WTC11 (cell line): ENCODE measurements at regions not wholly inside any gene's neighbourhood (a gene's known extent, or its start where the extent isn't known, plus 50 kb on each side); places are given as distances from the start of the nearest gene placed in this dataset.

Experiments
- AFF4 ChIP-seq: sonication (generic); formaldehyde crosslinking; IDR thresholded peaks from 2 replicates; pipeline ENCODE4 v1.8.1; 2023; ENCODE audit warnings: mild to moderate bottlenecking, missing genetic modification reagents, borderline replicate concordance
- CBFB ChIP-seq: sonication (generic); formaldehyde crosslinking; IDR thresholded peaks from 2 replicates; pipeline ENCODE4 v1.8.1; 2022; ENCODE audit warnings: mild to moderate bottlenecking, low read depth, missing genetic modification reagents
- CREM ChIP-seq: sonication (generic); formaldehyde crosslinking; IDR thresholded peaks from 2 replicates; pipeline ENCODE4 v1.8.1; 2022; ENCODE audit warnings: mild to moderate bottlenecking, missing genetic modification reagents, moderate library complexity
- ETV6 ChIP-seq: sonication (generic); formaldehyde crosslinking; IDR thresholded peaks from 2 replicates; pipeline ENCODE4 v1.8.1; 2022; ENCODE audit warnings: mild to moderate bottlenecking, missing genetic modification reagents
- IRF2 ChIP-seq: sonication (generic); formaldehyde crosslinking; IDR thresholded peaks from 2 replicates; pipeline ENCODE4 v1.8.0; 2022; ENCODE audit warnings: low read depth, missing genetic modification reagents, borderline replicate concordance
- MAX ChIP-seq: sonication (generic); formaldehyde crosslinking; IDR thresholded peaks from 2 replicates; pipeline ENCODE4 v1.8.0; 2022; ENCODE audit warnings: mild to moderate bottlenecking, missing genetic modification reagents
- MLX ChIP-seq: sonication (generic); formaldehyde crosslinking; IDR thresholded peaks from 2 replicates; pipeline ENCODE4 v1.8.1; 2023; ENCODE audit warnings: mild to moderate bottlenecking, missing genetic modification reagents, moderate library complexity
- MYBL2 ChIP-seq: sonication (generic); formaldehyde crosslinking; IDR thresholded peaks from 2 replicates; pipeline ENCODE4 v1.8.1; 2023; ENCODE audit warnings: mild to moderate bottlenecking, moderate library complexity, missing genetic modification reagents
- TCF7 ChIP-seq: sonication (generic); formaldehyde crosslinking; IDR thresholded peaks from 2 replicates; pipeline ENCODE4 v1.8.0; 2022; ENCODE audit warnings: mild to moderate bottlenecking, low read depth, missing genetic modification reagents, moderate library complexity
- USF1 ChIP-seq: sonication (generic); formaldehyde crosslinking; IDR thresholded peaks from 2 replicates; pipeline ENCODE4 v1.8.0; 2022; ENCODE audit warnings: mild to moderate bottlenecking, missing genetic modification reagents
- TF ChIP-seq, protein P1 (sequence below): fragments of 200-600 bp; IDR thresholded peaks from 2 replicates; pipeline ENCODE4 v1.8.0; 2022; ENCODE audit warnings: antibody characterized with exemption
- TF ChIP-seq, protein P2 (sequence below): sonication (generic); formaldehyde crosslinking; IDR thresholded peaks from 2 replicates; pipeline ENCODE4 v1.8.1; 2022; ENCODE audit warnings: low read depth, mild to moderate bottlenecking, moderate library complexity, missing genetic modification reagents, borderline replicate concordance

GRCh38 chr9:105057551-105057950, 129.6 kb upstream of the ABCA1 start:
- TF ChIP-seq, protein P1, sequence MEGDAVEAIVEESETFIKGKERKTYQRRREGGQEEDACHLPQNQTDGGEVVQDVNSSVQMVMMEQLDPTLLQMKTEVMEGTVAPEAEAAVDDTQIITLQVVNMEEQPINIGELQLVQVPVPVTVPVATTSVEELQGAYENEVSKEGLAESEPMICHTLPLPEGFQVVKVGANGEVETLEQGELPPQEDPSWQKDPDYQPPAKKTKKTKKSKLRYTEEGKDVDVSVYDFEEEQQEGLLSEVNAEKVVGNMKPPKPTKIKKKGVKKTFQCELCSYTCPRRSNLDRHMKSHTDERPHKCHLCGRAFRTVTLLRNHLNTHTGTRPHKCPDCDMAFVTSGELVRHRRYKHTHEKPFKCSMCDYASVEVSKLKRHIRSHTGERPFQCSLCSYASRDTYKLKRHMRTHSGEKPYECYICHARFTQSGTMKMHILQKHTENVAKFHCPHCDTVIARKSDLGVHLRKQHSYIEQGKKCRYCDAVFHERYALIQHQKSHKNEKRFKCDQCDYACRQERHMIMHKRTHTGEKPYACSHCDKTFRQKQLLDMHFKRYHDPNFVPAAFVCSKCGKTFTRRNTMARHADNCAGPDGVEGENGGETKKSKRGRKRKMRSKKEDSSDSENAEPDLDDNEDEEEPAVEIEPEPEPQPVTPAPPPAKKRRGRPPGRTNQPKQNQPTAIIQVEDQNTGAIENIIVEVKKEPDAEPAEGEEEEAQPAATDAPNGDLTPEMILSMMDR = no peak
- no peak for TF ChIP-seq MYBL2 (CRISPR knock-in tag)
- TF ChIP-seq, protein P2, sequence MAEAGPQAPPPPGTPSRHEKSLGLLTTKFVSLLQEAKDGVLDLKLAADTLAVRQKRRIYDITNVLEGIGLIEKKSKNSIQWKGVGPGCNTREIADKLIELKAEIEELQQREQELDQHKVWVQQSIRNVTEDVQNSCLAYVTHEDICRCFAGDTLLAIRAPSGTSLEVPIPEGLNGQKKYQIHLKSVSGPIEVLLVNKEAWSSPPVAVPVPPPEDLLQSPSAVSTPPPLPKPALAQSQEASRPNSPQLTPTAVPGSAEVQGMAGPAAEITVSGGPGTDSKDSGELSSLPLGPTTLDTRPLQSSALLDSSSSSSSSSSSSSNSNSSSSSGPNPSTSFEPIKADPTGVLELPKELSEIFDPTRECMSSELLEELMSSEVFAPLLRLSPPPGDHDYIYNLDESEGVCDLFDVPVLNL (CRISPR knock-in tag) = no peak
- no peak for TF ChIP-seq MLX
- no peak for TF ChIP-seq CREM (CRISPR knock-in tag)
- no peak for TF ChIP-seq ETV6 (CRISPR knock-in tag)
- no peak for TF ChIP-seq AFF4 (CRISPR knock-in tag)
- no peak for TF ChIP-seq IRF2 (CRISPR knock-in tag)
- TF ChIP-seq MAX = no peak
- TF ChIP-seq USF1 (CRISPR knock-in tag) = no peak
- TF ChIP-seq CBFB (CRISPR knock-in tag) = no peak
- no peak for TF ChIP-seq TCF7
